HFFc6 (cell line): ENCODE measurements at regions not wholly inside any gene's neighbourhood (a gene's known extent, or its start where the extent isn't known, plus 50 kb on each side); places are given as distances from the start of the nearest gene placed in this dataset.

ENCODE experiments used
- DNase-seq: peaks from one replicate; pipeline ENCODE4 v3.0.0-alpha.2; 2018
- H3K27ac Mint-ChIP-seq: 2 replicates; pipeline ENCODE4 v1.8.0; 2020; ENCODE audit warnings: mild to moderate bottlenecking, mixed read lengths
- H3K27me3 Mint-ChIP-seq: 2 replicates; pipeline ENCODE4 v1.8.0; 2021; ENCODE audit warnings: mild to moderate bottlenecking, moderate library complexity, mixed read lengths; ENCODE audit not compliant: insufficient read depth
- H3K36me3 Mint-ChIP-seq: 2 replicates; pipeline ENCODE4 v1.8.0; 2021; ENCODE audit warnings: low read depth, mixed read lengths
- H3K4me1 Mint-ChIP-seq: 2 replicates; pipeline ENCODE4 v1.8.0; 2020; ENCODE audit warnings: low read depth, mixed read lengths
- H3K4me3 Mint-ChIP-seq: 2 replicates; pipeline ENCODE4 v1.8.0; 2020; ENCODE audit warnings: mild to moderate bottlenecking, moderate library complexity, mixed read lengths
- H3K9me3 Mint-ChIP-seq: 2 replicates; pipeline ENCODE4 v1.8.0; 2020; ENCODE audit warnings: mild to moderate bottlenecking, mixed read lengths
- TF ChIP-seq, protein P1 (sequence below): fragments of 200-600 bp; sonication (generic); IDR thresholded peaks from 2 replicates; pipeline ENCODE4 v1.5.0; 2021; ENCODE audit warnings: antibody characterized with exemption, mild to moderate bottlenecking

DNA sequence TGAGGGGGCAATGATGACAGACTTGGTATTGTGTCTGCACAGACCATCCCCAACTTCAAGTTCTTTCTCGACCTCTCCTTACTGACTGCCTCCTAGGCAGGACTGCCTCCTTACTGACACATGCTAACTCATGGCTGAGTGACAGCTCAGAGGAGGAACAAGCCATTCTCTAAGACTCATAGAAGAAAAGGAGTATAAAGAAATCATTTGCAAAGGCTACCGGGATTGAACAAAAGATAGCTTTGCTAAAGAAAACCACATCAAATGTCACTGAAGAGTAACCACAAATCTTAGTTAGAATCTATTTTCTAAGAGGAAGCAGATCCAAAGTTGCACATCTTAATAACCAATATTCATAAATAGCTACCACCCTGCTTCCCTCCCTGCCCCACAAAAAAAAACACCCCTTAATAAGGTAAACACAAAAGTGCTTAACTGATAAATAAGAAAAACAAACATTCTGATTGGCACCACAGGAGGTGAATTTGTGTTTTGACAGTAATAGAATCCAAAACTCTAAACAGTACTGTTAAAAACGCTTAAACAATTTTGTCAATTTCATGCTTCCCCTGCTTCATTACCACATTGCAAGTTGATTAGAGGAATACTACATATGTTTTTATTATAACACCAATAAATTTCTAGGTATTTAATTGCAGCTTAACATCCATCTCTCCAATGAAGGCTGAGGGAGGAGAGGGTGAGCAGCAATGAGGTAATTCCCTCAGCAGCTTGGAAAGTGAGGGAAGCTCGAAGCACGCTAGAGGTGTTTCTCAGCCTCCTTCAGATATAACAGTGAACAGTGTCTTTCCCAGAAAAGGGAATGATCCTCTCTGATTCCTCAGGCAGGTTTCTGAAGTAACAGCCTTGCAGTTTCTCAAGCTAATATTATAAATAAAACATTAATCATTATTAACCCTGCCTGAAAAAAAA is 160.0 kb downstream of the HNRNPD start:
- H3K36me3 Mint-ChIP-seq, result no peaks in the 10 kb centered on the region
- H3K4me3 Mint-ChIP-seq, result no peak overlapping the region
- H3K27ac Mint-ChIP-seq, result no peak overlapping the region
- TF ChIP-seq, protein P1, sequence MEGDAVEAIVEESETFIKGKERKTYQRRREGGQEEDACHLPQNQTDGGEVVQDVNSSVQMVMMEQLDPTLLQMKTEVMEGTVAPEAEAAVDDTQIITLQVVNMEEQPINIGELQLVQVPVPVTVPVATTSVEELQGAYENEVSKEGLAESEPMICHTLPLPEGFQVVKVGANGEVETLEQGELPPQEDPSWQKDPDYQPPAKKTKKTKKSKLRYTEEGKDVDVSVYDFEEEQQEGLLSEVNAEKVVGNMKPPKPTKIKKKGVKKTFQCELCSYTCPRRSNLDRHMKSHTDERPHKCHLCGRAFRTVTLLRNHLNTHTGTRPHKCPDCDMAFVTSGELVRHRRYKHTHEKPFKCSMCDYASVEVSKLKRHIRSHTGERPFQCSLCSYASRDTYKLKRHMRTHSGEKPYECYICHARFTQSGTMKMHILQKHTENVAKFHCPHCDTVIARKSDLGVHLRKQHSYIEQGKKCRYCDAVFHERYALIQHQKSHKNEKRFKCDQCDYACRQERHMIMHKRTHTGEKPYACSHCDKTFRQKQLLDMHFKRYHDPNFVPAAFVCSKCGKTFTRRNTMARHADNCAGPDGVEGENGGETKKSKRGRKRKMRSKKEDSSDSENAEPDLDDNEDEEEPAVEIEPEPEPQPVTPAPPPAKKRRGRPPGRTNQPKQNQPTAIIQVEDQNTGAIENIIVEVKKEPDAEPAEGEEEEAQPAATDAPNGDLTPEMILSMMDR, result no peak
- H3K9me3 Mint-ChIP-seq, result no peaks in the 10 kb centered on the region; the same call in 1 of the 2 replicates
- H3K4me1 Mint-ChIP-seq, result no peaks in the 10 kb centered on the region
- DNase-seq, result no peak
- H3K27me3 Mint-ChIP-seq, result no peaks in the 10 kb centered on the region

- no peaks in the 10 kb centered on the region for H3K4me1 Mint-ChIP-seq
- TF ChIP-seq, protein P1, result peak; percentile 77
- H3K4me3 Mint-ChIP-seq, result no peak overlapping the region
- H3K27ac Mint-ChIP-seq, result no peak overlapping the region
- DNase-seq, result peak; percentile 7
- H3K36me3 Mint-ChIP-seq, result no peaks in the 10 kb centered on the region
- no peaks in the 10 kb centered on the region for H3K27me3 Mint-ChIP-seq
- H3K9me3 Mint-ChIP-seq, result no peaks in the 10 kb centered on the region
These were observed 171.8 kb downstream of the HNRNPD start for GRCh38 chr4:82201805-82202641.

DNA sequence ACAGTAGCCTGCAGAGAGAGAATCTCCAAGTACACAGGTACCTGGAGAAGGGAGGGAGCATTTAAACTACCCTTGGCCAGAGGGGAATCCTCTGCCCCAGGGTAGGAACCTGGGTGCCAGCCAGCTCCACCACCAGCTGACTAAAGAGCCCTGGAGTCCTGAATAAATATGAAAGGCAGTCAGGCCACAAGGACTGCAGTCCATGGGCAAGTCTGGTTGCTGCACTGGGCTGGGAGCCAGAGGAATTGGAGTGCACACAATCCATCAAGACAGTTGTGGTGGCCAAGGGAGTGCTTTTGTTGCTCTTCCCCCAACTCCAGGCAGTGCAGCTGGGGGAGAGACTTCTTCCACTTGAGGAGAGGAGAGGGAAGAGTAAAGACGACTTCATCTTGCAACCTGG is 172.5 kb downstream of the HNRNPD start:
- Mint-ChIP-seq H3K9me3 (no peaks in the 10 kb centered on the region), H3K4me3 (no peak overlapping the region), H3K36me3 (no peaks in the 10 kb centered on the region), H3K4me1 (no peaks in the 10 kb centered on the region), H3K27me3 (no peaks in the 10 kb centered on the region), H3K27ac (no peak overlapping the region)
- TF ChIP-seq, protein P1, result no peak
- DNase-seq, result no peak

- TF ChIP-seq, protein P1, result no peak
- H3K4me1 Mint-ChIP-seq, result no peaks in the 10 kb centered on the region
- DNase-seq, result no peak
- H3K27me3 Mint-ChIP-seq, result no peaks in the 10 kb centered on the region
- no peaks in the 10 kb centered on the region for H3K36me3 Mint-ChIP-seq
- H3K4me3 Mint-ChIP-seq, result no peak overlapping the region
- no peaks in the 10 kb centered on the region for H3K9me3 Mint-ChIP-seq
- H3K27ac Mint-ChIP-seq, result no peak overlapping the region
These were observed 173.7 kb downstream of the HNRNPD start for GRCh38 chr4:82200046-82200445.

- TF ChIP-seq, protein P1, result no peak
- Mint-ChIP-seq H3K27ac (no peak overlapping the region), H3K4me3 (no peak overlapping the region), H3K4me1 (no peaks in the 10 kb centered on the region), H3K36me3 (no peaks in the 10 kb centered on the region), H3K9me3 (peaks cover 6% of the 10 kb centered on the region; the same call in 1 of the 2 replicates), H3K27me3 (no peaks in the 10 kb centered on the region)
- DNase-seq, result no peak
These were observed 179.5 kb downstream of the HNRNPD start for GRCh38 chr4:82194329-82194728.
